ENCODE measurements at regions not wholly inside any gene's neighbourhood (a gene's known extent, or its start where the extent isn't known, plus 50 kb on each side); places are given as distances from the start of the nearest gene placed in this dataset.

GRCh38 chr4:4808086-4808485 is 51.4 kb upstream of the MSX1 start:
- H3K27ac Mint-ChIP-seq = no peak overlapping the region
- no peaks in the 10 kb centered on the region for H3K36me3 Mint-ChIP-seq (ENCODE audit: low read depth)
- peaks cover 4% of the 10 kb centered on the region for H3K27me3 Mint-ChIP-seq (ENCODE audit: insufficient read depth)
- no peak overlapping the region for H3K4me3 Mint-ChIP-seq
- H3K4me1 Mint-ChIP-seq (ENCODE audit: low read depth) = no peaks in the 10 kb centered on the region
- no peak for DNase-seq (ENCODE audit: low spot score)
- peaks cover 12% of the 10 kb centered on the region for H3K9me3 Mint-ChIP-seq
- intact Hi-C loops (cut with micrococcal nuclease) = no loop called here

DNA sequence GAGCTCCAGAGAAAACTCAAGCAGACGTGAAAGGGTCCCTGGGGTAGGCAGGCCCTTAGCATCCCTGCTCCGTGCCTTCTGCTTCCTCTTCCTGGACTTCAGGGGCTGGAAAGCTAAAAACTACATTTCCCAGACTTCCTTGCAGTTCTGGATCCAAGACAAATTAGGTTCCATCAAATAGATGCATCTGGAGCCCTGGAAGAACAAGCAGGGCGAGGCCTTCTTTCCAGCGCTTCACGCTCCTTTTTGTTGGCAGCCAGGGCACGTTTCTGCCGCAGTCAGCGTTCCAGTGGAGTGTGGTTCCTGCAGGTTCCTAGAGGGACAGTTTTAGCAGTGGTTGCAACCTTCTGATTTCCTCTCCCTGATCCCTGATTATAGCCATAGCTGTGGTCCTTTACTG is 53.6 kb upstream of the MSX1 start:
- Mint-ChIP-seq H3K27ac (no peak overlapping the region), H3K4me1 (ENCODE audit: low read depth) (no peaks in the 10 kb centered on the region), H3K36me3 (ENCODE audit: low read depth) (no peaks in the 10 kb centered on the region), H3K9me3 (peaks cover 12% of the 10 kb centered on the region), H3K27me3 (ENCODE audit: insufficient read depth) (no peaks in the 10 kb centered on the region), H3K4me3 (no peak overlapping the region)
- DNase-seq (ENCODE audit: low spot score) = no peak
- intact Hi-C loops (cut with micrococcal nuclease) = no loop called here

GRCh38 chr4:4803912-4804296 is 55.6 kb upstream of the MSX1 start:
- no peaks in the 10 kb centered on the region for H3K4me1 Mint-ChIP-seq (ENCODE audit: low read depth)
- no peak overlapping the region for H3K27ac Mint-ChIP-seq
- H3K27me3 Mint-ChIP-seq (ENCODE audit: insufficient read depth) = peaks cover under 1% of the 10 kb centered on the region
- intact Hi-C loops (cut with micrococcal nuclease) = no loop called here
- no peaks in the 10 kb centered on the region for H3K36me3 Mint-ChIP-seq (ENCODE audit: low read depth)
- no peak for DNase-seq (ENCODE audit: low spot score)
- peaks cover 12% of the 10 kb centered on the region for H3K9me3 Mint-ChIP-seq
- H3K4me3 Mint-ChIP-seq = no peak overlapping the region

DNA sequence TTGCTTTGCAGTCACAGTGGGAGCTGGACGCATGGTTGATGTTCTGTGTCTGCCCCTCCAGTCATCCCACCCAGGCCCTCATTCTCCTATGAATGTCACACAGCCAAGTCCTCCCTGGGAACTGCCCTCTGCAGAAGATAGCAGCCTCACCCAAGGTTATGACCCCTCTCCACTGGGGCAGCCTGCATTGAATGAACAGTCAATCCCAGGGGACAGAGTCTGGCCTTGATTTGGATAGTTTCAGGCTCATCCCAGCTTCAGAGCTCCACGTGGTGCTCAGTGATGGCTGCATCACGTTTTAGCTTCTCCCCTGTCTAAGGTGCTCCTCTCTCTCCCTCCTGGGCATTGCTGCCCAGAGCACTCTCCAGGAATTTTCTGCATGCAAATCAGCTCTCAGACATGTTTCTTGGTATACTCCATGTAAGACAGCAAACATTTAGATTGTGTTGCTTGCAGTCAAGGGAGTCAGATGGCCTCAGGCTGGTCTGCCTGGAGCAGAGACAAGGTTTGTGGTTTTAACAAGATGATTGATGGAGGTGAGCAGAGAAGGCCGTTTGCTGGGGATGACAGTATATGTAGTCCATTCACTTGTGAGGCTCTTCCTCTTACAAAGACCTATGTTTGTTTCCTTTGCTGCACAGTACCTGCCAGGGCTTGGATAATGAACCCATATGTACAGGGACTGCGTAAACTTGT is 56.1 kb upstream of the MSX1 start:
- Mint-ChIP-seq H3K27ac (no peak overlapping the region), H3K36me3 (ENCODE audit: low read depth) (no peaks in the 10 kb centered on the region), H3K4me1 (ENCODE audit: low read depth) (no peaks in the 10 kb centered on the region), H3K4me3 (no peak overlapping the region), H3K9me3 (peaks cover 9% of the 10 kb centered on the region), H3K27me3 (ENCODE audit: insufficient read depth) (peaks cover 2% of the 10 kb centered on the region)
- intact Hi-C loops (cut with micrococcal nuclease) = no loop called here
- no peak for DNase-seq (ENCODE audit: low spot score)

GRCh38 chr4:4800646-4801408 is 58.6 kb upstream of the MSX1 start:
- H3K27ac Mint-ChIP-seq = no peak overlapping the region
- H3K4me1 Mint-ChIP-seq (ENCODE audit: low read depth) = no peaks in the 10 kb centered on the region
- H3K36me3 Mint-ChIP-seq (ENCODE audit: low read depth) = no peaks in the 10 kb centered on the region
- intact Hi-C loops (cut with micrococcal nuclease) = no loop called here
- no peak for DNase-seq (ENCODE audit: low spot score)
- H3K9me3 Mint-ChIP-seq = peaks cover 6% of the 10 kb centered on the region
- no peak overlapping the region for H3K4me3 Mint-ChIP-seq
- H3K27me3 Mint-ChIP-seq (ENCODE audit: insufficient read depth) = peaks cover 2% of the 10 kb centered on the region

DNA sequence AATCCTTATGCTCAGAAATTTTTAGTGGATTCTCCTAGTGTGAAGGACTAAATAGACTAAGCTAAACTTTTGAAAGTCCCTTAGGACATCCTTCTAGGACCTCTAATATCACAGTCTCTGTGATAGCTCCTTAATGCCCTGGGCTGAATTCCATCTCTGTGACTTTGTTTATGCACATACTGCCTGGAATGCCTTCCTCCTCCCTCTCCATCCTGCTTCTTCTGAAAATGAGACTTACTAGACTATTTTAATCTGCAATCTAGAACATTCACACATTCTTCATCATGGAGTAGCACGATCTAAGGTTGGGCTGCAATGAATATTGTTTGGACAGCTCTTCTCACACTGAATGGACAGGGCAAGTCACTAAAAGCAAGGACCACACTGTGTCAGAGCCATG is 65.0 kb upstream of the MSX1 start:
- Mint-ChIP-seq H3K36me3 (ENCODE audit: low read depth) (no peaks in the 10 kb centered on the region), H3K4me3 (no peak overlapping the region)

GRCh38 chr4:4792466-4792865 is 67.0 kb upstream of the MSX1 start:
- Mint-ChIP-seq H3K36me3 (ENCODE audit: low read depth) (no peaks in the 10 kb centered on the region), H3K4me3 (no peak overlapping the region), H3K4me1 (ENCODE audit: low read depth) (no peaks in the 10 kb centered on the region), H3K9me3 (peaks cover 28% of the 10 kb centered on the region), H3K27me3 (ENCODE audit: insufficient read depth) (no peaks in the 10 kb centered on the region), H3K27ac (no peak overlapping the region)
- intact Hi-C loops (cut with micrococcal nuclease) = no loop called here
- no peak for DNase-seq (ENCODE audit: low spot score)

More for the DNA sequence above, 65.0 kb upstream of the MSX1 start:
- no peak for DNase-seq (ENCODE audit: low spot score)
- Mint-ChIP-seq H3K27me3 (ENCODE audit: insufficient read depth) (peaks cover 2% of the 10 kb centered on the region), H3K27ac (no peak overlapping the region), H3K9me3 (peaks cover 13% of the 10 kb centered on the region), H3K4me1 (ENCODE audit: low read depth) (no peaks in the 10 kb centered on the region)
- intact Hi-C loops (cut with micrococcal nuclease) = no loop called here

DNA sequence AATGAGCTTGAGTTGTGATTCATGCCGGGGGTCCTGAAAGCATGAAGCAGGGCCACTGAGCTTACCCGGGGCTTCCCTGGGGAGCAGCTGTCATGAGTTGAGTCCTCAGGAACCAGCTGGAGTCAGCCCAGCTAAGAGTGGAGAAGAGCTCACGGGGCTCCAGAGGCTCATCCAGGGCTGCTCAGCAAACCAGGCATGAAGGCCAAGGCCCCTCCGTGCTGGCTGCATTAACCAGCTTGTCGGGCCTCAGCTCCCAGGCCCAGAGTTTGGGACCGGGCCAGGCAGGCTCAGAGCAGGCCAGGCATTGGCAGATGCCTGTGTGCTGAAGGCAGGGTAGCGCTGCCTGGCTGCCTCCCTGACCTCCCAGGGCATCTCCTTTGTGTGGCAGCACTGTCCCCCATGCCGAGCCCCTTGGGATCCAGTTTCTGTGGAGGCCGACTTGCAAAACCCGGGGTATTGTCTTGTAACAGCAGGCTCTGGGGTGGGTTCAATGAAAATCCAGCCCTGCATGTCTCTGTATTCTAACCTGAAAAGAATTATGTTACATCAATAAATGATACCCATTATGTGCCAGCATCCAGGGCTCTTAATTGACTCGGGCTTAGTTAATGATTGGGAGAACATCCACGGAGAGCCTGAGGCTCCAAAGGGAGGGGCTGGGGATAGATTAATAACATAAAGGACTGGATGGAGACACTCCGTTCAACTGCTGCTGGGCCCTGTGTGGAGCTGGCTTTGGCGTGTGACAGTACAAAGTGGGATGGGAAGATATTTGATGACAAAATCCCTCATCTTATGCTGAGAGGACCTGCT is 68.0 kb upstream of the MSX1 start:
- intact Hi-C loops (cut with micrococcal nuclease) = no loop called here
- no peaks in the 10 kb centered on the region for H3K27me3 Mint-ChIP-seq (ENCODE audit: insufficient read depth)
- no peaks in the 10 kb centered on the region for H3K4me1 Mint-ChIP-seq (ENCODE audit: low read depth)
- H3K4me3 Mint-ChIP-seq = no peak overlapping the region
- H3K36me3 Mint-ChIP-seq (ENCODE audit: low read depth) = no peaks in the 10 kb centered on the region
- no peak for DNase-seq (ENCODE audit: low spot score)
- H3K9me3 Mint-ChIP-seq = peaks cover 29% of the 10 kb centered on the region
- no peak overlapping the region for H3K27ac Mint-ChIP-seq

GRCh38 chr4:4789462-4789861 is 70.0 kb upstream of the MSX1 start:
- Mint-ChIP-seq H3K27me3 (ENCODE audit: insufficient read depth) (no peaks in the 10 kb centered on the region), H3K9me3 (peaks cover 32% of the 10 kb centered on the region), H3K27ac (no peak overlapping the region), H3K4me1 (ENCODE audit: low read depth) (no peaks in the 10 kb centered on the region), H3K4me3 (no peak overlapping the region), H3K36me3 (ENCODE audit: low read depth) (no peaks in the 10 kb centered on the region)
- no peak for DNase-seq (ENCODE audit: low spot score)
- intact Hi-C loops (cut with micrococcal nuclease) = no loop called here

- no peak overlapping the region for H3K27ac Mint-ChIP-seq
- no peak for DNase-seq (ENCODE audit: low spot score)
- no peak overlapping the region for H3K4me3 Mint-ChIP-seq
- H3K36me3 Mint-ChIP-seq (ENCODE audit: low read depth) = no peaks in the 10 kb centered on the region
- no peaks in the 10 kb centered on the region for H3K4me1 Mint-ChIP-seq (ENCODE audit: low read depth)
- H3K27me3 Mint-ChIP-seq (ENCODE audit: insufficient read depth) = no peaks in the 10 kb centered on the region
- H3K9me3 Mint-ChIP-seq = peaks cover 31% of the 10 kb centered on the region
- intact Hi-C loops (cut with micrococcal nuclease) = no loop called here
Measured at GRCh38 chr4:4788573-4788972, 70.9 kb upstream of the MSX1 start.

DNA sequence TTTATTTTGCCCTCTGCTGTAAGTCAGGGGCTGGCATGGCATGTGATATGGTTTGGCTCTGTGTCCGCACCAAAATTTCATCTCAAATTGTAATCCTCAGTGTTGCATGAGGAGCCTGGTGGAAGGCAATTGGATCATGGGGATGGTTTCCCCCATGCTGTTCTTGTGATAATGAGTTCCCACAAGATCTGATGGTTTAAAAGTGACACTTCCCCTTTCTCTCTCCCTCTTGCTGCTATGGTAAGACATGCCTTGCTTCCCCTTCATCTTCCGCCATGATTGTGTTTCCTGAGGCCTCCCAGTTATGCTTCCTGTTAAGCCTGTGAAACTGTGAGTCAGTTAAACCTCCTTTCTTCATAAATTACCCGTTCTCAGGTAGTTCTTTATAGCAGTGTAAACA is 72.0 kb upstream of the MSX1 start:
- no peaks in the 10 kb centered on the region for H3K27me3 Mint-ChIP-seq (ENCODE audit: insufficient read depth)
- no peaks in the 10 kb centered on the region for H3K4me1 Mint-ChIP-seq (ENCODE audit: low read depth)
- no peaks in the 10 kb centered on the region for H3K36me3 Mint-ChIP-seq (ENCODE audit: low read depth)
- no peak overlapping the region for H3K4me3 Mint-ChIP-seq
- DNase-seq (ENCODE audit: low spot score) = no peak
- peaks cover 27% of the 10 kb centered on the region for H3K9me3 Mint-ChIP-seq
- intact Hi-C loops (cut with micrococcal nuclease) = no loop called here
- no peak overlapping the region for H3K27ac Mint-ChIP-seq

DNA sequence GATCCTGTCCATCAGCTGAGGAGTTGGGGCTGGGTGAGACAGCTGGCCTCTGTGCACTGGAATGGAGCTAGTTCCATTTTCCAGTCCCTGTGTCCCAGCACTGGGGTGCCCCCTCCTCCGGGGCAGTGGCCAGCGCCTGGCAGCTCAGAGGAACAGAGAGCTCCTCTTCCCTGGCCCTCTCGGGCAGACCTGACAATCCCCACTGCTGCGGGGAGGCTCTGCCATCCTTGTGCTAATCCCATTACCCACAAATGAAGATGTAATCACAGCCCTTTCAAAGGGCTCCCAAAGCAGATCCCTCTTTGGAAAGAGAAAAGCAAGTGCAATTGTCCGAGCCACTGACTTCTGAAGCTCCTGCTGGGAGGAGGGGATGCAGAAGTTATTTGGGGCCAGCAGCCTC is 75.1 kb upstream of the MSX1 start:
- H3K9me3 Mint-ChIP-seq = peaks cover 19% of the 10 kb centered on the region
- H3K36me3 Mint-ChIP-seq (ENCODE audit: low read depth) = no peaks in the 10 kb centered on the region
- DNase-seq (ENCODE audit: low spot score) = no peak
- intact Hi-C loops (cut with micrococcal nuclease) = no loop called here
- no peaks in the 10 kb centered on the region for H3K27me3 Mint-ChIP-seq (ENCODE audit: insufficient read depth)
- no peak overlapping the region for H3K4me3 Mint-ChIP-seq
- no peaks in the 10 kb centered on the region for H3K4me1 Mint-ChIP-seq (ENCODE audit: low read depth)
- H3K27ac Mint-ChIP-seq = no peak overlapping the region

DNA sequence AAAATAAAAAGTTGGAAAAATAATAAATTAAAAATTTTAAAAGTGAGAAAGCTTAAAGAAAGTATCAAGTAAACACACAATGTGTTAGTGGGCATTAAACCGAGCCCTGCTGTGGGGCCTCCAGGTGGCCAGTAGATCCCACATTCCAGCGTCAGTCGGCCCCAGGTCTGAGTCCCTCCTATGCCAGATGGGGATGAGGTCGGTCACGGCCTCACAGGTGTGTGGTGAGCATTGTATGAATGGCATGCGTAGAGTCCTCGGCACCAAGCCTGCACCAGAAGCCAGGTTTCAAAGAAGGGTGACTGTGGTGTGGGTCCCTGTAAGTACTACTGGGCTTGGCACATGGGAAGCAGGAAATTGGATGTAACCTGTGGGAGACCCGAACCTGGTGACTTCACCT is 75.6 kb upstream of the MSX1 start:
- no peak for DNase-seq (ENCODE audit: low spot score)
- intact Hi-C loops (cut with micrococcal nuclease) = no loop called here
- H3K27ac Mint-ChIP-seq = no peak overlapping the region
- H3K4me1 Mint-ChIP-seq (ENCODE audit: low read depth) = no peaks in the 10 kb centered on the region
- no peaks in the 10 kb centered on the region for H3K27me3 Mint-ChIP-seq (ENCODE audit: insufficient read depth)
- peaks cover 13% of the 10 kb centered on the region for H3K9me3 Mint-ChIP-seq
- no peak overlapping the region for H3K4me3 Mint-ChIP-seq
- H3K36me3 Mint-ChIP-seq (ENCODE audit: low read depth) = no peaks in the 10 kb centered on the region
